Body of pancreas (tissue), 4 donors: ENCODE measurements at regions not wholly inside any gene's neighbourhood (a gene's known extent, or its start where the extent isn't known, plus 50 kb on each side); places are given as distances from the start of the nearest gene placed in this dataset.

Experiments
- POLR2A ChIP-seq, 3 donors: fragments of 450-650 bp; IDR thresholded peaks; one replicate each; pipeline ENCODE4 v1.6.1; 2016; ENCODE audit warnings: antibody characterized with exemption in 3 of 3, mild to moderate bottlenecking in 2 of 3
- TF ChIP-seq, protein P1 (sequence below), 7 experiments: fragments of 450-650 bp in 4 of 7; fragments of 200-600 bp in 3 of 7; sonication (generic) in 3 of 7; IDR thresholded peaks; one replicate each; pipeline ENCODE4 v1.5.1; 2016 to 2019; ENCODE audit warnings: antibody characterized with exemption in 7 of 7

DNA sequence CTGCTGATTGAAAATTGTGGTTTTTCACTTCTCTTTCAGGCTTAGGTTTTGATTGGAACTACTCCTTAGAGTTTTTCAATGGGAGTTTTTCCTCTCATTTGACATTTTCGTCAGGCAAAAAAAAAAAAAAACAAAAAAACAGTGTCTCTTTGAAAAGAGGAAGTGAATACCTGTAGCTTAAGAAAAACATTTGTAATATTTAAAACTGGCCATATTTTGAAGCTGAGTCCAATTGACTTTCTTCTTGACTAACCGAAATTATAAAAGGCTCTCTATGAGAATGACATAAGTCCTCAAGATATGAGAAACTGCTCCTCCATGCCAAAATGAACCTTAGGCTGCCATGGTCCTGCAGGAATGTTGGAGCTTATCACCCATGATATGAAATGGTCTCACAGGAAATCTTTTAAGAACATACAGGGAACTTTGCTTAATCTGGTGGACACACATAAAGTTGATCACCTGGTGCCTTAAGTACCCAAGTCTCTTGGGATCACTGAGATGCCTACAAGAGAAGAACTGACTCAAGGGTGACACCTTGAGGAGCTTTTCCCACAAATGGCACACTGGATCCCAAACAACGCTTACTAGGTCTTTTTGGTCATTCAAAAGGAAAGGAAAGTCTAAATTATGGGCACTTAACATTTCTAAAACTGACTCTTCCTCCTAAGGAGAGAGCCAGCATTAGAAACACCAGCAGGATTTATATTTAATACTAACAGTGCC lies 263.4 kb downstream of the CDC14C start:
- TF ChIP-seq, protein P1, sequence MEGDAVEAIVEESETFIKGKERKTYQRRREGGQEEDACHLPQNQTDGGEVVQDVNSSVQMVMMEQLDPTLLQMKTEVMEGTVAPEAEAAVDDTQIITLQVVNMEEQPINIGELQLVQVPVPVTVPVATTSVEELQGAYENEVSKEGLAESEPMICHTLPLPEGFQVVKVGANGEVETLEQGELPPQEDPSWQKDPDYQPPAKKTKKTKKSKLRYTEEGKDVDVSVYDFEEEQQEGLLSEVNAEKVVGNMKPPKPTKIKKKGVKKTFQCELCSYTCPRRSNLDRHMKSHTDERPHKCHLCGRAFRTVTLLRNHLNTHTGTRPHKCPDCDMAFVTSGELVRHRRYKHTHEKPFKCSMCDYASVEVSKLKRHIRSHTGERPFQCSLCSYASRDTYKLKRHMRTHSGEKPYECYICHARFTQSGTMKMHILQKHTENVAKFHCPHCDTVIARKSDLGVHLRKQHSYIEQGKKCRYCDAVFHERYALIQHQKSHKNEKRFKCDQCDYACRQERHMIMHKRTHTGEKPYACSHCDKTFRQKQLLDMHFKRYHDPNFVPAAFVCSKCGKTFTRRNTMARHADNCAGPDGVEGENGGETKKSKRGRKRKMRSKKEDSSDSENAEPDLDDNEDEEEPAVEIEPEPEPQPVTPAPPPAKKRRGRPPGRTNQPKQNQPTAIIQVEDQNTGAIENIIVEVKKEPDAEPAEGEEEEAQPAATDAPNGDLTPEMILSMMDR (IDR thresholded peaks at IDR 0.05), result no peak
- TF ChIP-seq POLR2A (IDR thresholded peaks at IDR 0.05), result no peak
